DND-41 (cell line): ENCODE measurements at regions not wholly inside any gene's neighbourhood (a gene's known extent, or its start where the extent isn't known, plus 50 kb on each side); places are given as distances from the start of the nearest gene placed in this dataset.

ENCODE experiments used
- EZH2 ChIP-seq: IDR thresholded peaks from 3 replicates; pipeline ENCODE4 v1.6.1; 2012; ENCODE audit warnings: borderline replicate concordance, low read depth, mild to moderate bottlenecking, moderate library complexity, low read length, inconsistent platforms; ENCODE audit not compliant: severe bottlenecking
- TF ChIP-seq, protein P1 (sequence below): IDR thresholded peaks from 2 replicates; pipeline ENCODE4 v1.5.1; 2012; ENCODE audit warnings: borderline replicate concordance, low read length, moderate library complexity, mild to moderate bottlenecking; ENCODE audit not compliant: poor library complexity, severe bottlenecking; ENCODE audit errors: extremely low read depth

GRCh38 chr4:29075366-29075765 lies 1644.8 kb upstream of the PCDH7 start:
- TF ChIP-seq EZH2, result no peak
- TF ChIP-seq, protein P1, sequence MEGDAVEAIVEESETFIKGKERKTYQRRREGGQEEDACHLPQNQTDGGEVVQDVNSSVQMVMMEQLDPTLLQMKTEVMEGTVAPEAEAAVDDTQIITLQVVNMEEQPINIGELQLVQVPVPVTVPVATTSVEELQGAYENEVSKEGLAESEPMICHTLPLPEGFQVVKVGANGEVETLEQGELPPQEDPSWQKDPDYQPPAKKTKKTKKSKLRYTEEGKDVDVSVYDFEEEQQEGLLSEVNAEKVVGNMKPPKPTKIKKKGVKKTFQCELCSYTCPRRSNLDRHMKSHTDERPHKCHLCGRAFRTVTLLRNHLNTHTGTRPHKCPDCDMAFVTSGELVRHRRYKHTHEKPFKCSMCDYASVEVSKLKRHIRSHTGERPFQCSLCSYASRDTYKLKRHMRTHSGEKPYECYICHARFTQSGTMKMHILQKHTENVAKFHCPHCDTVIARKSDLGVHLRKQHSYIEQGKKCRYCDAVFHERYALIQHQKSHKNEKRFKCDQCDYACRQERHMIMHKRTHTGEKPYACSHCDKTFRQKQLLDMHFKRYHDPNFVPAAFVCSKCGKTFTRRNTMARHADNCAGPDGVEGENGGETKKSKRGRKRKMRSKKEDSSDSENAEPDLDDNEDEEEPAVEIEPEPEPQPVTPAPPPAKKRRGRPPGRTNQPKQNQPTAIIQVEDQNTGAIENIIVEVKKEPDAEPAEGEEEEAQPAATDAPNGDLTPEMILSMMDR, result no peak
